Neural progenitor cell (in vitro differentiated cells): ENCODE measurements at regions not wholly inside any gene's neighbourhood (a gene's known extent, or its start where the extent isn't known, plus 50 kb on each side); places are given as distances from the start of the nearest gene placed in this dataset.

ENCODE experiments used
- DNase-seq: peaks from one replicate; pipeline ENCODE4 v3.0.0-alpha.2; 2016; ENCODE audit warnings: low spot score
- H2AFZ ChIP-seq: fragments of 200-600 bp; sonication (generic); replicated peaks from 2 replicates; pipeline ENCODE4 v1.6.1; 2016; ENCODE audit warnings: antibody characterized with exemption
- H3F3A ChIP-seq: fragments of 200-600 bp; sonication (generic); 2 replicates; pipeline ENCODE4 v1.6.1; 2016; ENCODE audit warnings: antibody characterized with exemption, low read depth
- H3K27ac ChIP-seq: fragments of 200-600 bp; sonication (generic); 2 replicates; pipeline ENCODE4 v1.5.1; 2016; ENCODE audit warnings: mild to moderate bottlenecking
- H3K27me3 ChIP-seq: fragments of 200-600 bp; sonication (generic); 2 replicates; pipeline ENCODE4 v1.6.1; 2016; ENCODE audit warnings: mild to moderate bottlenecking, moderate library complexity
- H3K36me3 ChIP-seq: fragments of 200-600 bp; sonication (generic); 2 replicates; pipeline ENCODE4 v1.5.1; 2016
- H3K4me1 ChIP-seq: fragments of 200-600 bp; sonication (generic); 2 replicates; pipeline ENCODE4 v1.6.1; 2016; ENCODE audit warnings: mixed run types
- H3K4me2 ChIP-seq: fragments of 200-600 bp; sonication (generic); 2 replicates; pipeline ENCODE4 v1.6.1; 2016
- H3K4me3 ChIP-seq: fragments of 200-600 bp; sonication (generic); 2 replicates; pipeline ENCODE4 v1.5.1; 2016
- H3K79me2 ChIP-seq: fragments of 200-600 bp; sonication (generic); 2 replicates; pipeline ENCODE4 v1.6.1; 2016; ENCODE audit warnings: low read depth
- H3K9ac ChIP-seq: fragments of 200-600 bp; sonication (generic); 2 replicates; pipeline ENCODE4 v1.6.1; 2016
- H3K9me3 ChIP-seq: fragments of 200-600 bp; sonication (generic); 2 replicates; pipeline ENCODE4 v1.5.1; 2016; ENCODE audit warnings: low read depth
- H4K20me1 ChIP-seq: fragments of 200-600 bp; sonication (generic); 2 replicates; pipeline ENCODE4 v1.6.1; 2016; ENCODE audit warnings: low read depth
- H3K27ac Mint-ChIP-seq: 3 replicates; pipeline ENCODE4 v1.8.0; 2021; ENCODE audit warnings: mixed read lengths
- H3K27me3 Mint-ChIP-seq: 2 replicates; pipeline ENCODE4 v1.8.0; 2022; ENCODE audit warnings: low read depth, mild to moderate bottlenecking, inconsistent platforms, moderate library complexity, mixed read lengths; ENCODE audit not compliant: insufficient read depth
- H3K36me3 Mint-ChIP-seq: 3 replicates; pipeline ENCODE4 v1.8.0; 2021; ENCODE audit warnings: mixed read lengths
- H3K4me1 Mint-ChIP-seq: 3 replicates; pipeline ENCODE4 v1.8.0; 2021; ENCODE audit warnings: mixed read lengths
- H3K4me3 Mint-ChIP-seq: 3 replicates; pipeline ENCODE4 v1.8.0; 2021; ENCODE audit warnings: mild to moderate bottlenecking, moderate library complexity, mixed read lengths
- H3K9me3 Mint-ChIP-seq: 3 replicates; pipeline ENCODE4 v1.8.0; 2020; ENCODE audit warnings: mixed read lengths
- EZH2 ChIP-seq: fragments of 200-600 bp; sonication (generic); IDR thresholded peaks from 2 replicates; pipeline ENCODE4 v1.6.1; 2017; ENCODE audit warnings: antibody characterized with exemption, mild to moderate bottlenecking, moderate library complexity
- EZH2phosphoT487 ChIP-seq: fragments of 200-600 bp; sonication (generic); IDR thresholded peaks from 2 replicates; pipeline ENCODE4 v1.6.1; 2017; ENCODE audit warnings: antibody characterized with exemption
- TF ChIP-seq, protein P1 (sequence below): fragments of 200-600 bp; sonication (generic); IDR thresholded peaks from 2 replicates; pipeline ENCODE4 v1.5.1; 2017; ENCODE audit warnings: antibody characterized with exemption, mild to moderate bottlenecking

DNA sequence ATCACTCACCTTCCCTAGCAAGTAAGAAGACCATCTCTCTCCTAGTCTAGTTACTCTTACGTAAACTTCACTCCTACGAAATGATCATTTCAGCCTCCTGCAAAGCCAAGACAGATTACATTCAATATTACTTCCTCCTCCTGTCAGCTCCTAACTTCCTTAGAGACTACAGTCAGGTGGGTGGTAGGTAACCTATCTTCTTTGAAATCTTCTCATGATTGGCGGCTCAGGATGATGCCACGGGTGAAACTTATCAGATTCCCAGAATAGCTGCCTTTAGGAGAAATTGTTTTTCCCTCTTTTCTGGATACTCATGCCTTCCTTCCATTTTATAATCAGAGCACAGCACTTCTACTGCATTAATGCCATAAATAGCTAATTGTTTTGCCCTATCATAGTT lies 744.8 kb upstream of the HS3ST1 start:
- Histone ChIP-seq H3K9ac (no peak overlapping the region), H3K9me3 (no peaks in the 10 kb centered on the region), H3K36me3 (no peaks in the 10 kb centered on the region), H3K4me3 (no peak overlapping the region), H3F3A (no peaks in the 10 kb centered on the region), H3K4me2 (no peak overlapping the region), H3K4me1 (no peaks in the 10 kb centered on the region), H4K20me1 (no peaks in the 10 kb centered on the region), H3K27me3 (no peaks in the 10 kb centered on the region), H3K27ac (no peak overlapping the region), H2AFZ (no peak overlapping the region), H3K79me2 (no peaks in the 10 kb centered on the region)
- no peaks in the 10 kb centered on the region for H3K9me3 Mint-ChIP-seq
- no peak for DNase-seq
- H3K4me1 Mint-ChIP-seq: no peaks in the 10 kb centered on the region
- H3K27ac Mint-ChIP-seq: no peak overlapping the region
- TF ChIP-seq, protein P1, sequence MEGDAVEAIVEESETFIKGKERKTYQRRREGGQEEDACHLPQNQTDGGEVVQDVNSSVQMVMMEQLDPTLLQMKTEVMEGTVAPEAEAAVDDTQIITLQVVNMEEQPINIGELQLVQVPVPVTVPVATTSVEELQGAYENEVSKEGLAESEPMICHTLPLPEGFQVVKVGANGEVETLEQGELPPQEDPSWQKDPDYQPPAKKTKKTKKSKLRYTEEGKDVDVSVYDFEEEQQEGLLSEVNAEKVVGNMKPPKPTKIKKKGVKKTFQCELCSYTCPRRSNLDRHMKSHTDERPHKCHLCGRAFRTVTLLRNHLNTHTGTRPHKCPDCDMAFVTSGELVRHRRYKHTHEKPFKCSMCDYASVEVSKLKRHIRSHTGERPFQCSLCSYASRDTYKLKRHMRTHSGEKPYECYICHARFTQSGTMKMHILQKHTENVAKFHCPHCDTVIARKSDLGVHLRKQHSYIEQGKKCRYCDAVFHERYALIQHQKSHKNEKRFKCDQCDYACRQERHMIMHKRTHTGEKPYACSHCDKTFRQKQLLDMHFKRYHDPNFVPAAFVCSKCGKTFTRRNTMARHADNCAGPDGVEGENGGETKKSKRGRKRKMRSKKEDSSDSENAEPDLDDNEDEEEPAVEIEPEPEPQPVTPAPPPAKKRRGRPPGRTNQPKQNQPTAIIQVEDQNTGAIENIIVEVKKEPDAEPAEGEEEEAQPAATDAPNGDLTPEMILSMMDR: no peak
- TF ChIP-seq EZH2phosphoT487: no peak
- H3K27me3 Mint-ChIP-seq: peaks cover 2% of the 10 kb centered on the region
- H3K36me3 Mint-ChIP-seq: no peaks in the 10 kb centered on the region
- H3K4me3 Mint-ChIP-seq: no peak overlapping the region

DNA sequence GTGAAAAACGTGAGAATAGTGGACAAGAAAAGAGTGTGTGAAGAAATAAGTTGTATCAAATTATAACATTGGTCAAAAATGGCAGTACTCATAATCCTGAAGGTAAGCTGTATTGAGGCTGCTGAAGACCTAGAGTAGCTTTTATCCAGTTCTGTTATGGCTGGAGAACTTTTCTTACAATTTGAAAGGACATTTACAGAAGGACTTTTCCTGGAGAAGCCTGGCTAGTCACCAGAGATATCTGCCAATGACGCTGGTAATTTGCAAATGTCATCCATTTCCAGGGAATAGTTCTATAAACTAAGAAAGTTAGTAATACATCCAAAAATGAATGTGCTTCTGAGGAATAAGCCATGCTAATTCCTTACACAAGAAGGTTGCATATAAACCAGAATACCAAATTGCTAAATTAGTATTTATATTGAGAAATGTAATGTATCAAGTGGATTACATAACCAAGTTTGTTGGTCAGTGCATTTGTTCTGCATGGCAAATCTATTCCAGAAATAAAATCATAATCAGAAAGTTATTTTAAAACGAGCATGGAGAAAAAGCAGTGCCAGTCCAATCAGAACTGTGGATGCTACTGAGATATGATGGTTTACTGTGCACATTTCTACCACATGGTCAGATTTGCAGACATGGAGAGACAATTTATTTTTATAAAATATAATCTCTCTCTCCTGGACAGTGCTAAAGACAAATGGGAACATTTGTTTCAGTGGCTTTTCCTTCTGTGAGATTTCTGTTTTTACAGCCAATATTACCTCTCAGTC lies 743.7 kb upstream of the HS3ST1 start:
- peaks cover under 1% of the 10 kb centered on the region for H3K27me3 Mint-ChIP-seq

DNA sequence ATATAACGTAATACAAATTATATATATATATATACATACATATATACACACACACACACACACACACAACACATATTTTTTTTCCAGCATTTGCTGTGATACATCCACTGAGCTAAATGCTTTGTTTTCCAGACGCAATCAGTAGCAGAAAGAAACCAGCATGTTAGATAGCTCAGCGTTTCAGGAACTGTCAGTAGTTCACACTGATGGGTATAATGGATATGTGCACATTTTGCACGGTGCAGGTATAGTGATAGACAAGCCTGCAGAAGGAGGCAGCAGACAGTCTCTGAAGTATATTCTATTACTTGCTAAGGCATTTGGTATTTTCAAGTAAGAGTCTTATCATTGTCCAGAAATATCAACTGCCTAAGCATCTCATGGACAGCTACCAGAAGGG lies 741.6 kb upstream of the HS3ST1 start:
- Histone ChIP-seq H3K27me3 (no peaks in the 10 kb centered on the region), H3F3A (no peaks in the 10 kb centered on the region), H3K4me1 (no peaks in the 10 kb centered on the region), H3K9ac (no peak overlapping the region), H2AFZ (no peak overlapping the region), H3K79me2 (no peaks in the 10 kb centered on the region), H3K4me3 (no peak overlapping the region), H3K9me3 (no peaks in the 10 kb centered on the region), H4K20me1 (no peaks in the 10 kb centered on the region), H3K27ac (no peak overlapping the region), H3K4me2 (no peak overlapping the region), H3K36me3 (no peaks in the 10 kb centered on the region)
- Mint-ChIP-seq H3K4me1 (no peaks in the 10 kb centered on the region), H3K27ac (no peak overlapping the region), H3K27me3 (no peaks in the 10 kb centered on the region), H3K4me3 (no peak overlapping the region), H3K36me3 (no peaks in the 10 kb centered on the region), H3K9me3 (no peaks in the 10 kb centered on the region)
- TF ChIP-seq, protein P1: no peak
- TF ChIP-seq EZH2phosphoT487 (no peak), EZH2 (no peak)
- no peak for DNase-seq

More for the DNA sequence above, 743.7 kb upstream of the HS3ST1 start:
- H3K4me2 ChIP-seq: no peak overlapping the region
- TF ChIP-seq, protein P1: no peak
- TF ChIP-seq EZH2phosphoT487 (no peak), EZH2 (no peak)
- H3K4me3 ChIP-seq: no peak overlapping the region
- no peaks in the 10 kb centered on the region for H3K36me3 ChIP-seq
- H4K20me1 ChIP-seq: no peaks in the 10 kb centered on the region
- H3K79me2 ChIP-seq: no peaks in the 10 kb centered on the region
- no peak overlapping the region for H2AFZ ChIP-seq
- no peaks in the 10 kb centered on the region for H3K4me1 Mint-ChIP-seq
- no peaks in the 10 kb centered on the region for H3K36me3 Mint-ChIP-seq
- H3K27ac Mint-ChIP-seq: no peak overlapping the region
- no peak overlapping the region for H3K4me3 Mint-ChIP-seq
- H3F3A ChIP-seq: no peaks in the 10 kb centered on the region
- H3K27ac ChIP-seq: no peak overlapping the region
- H3K9me3 Mint-ChIP-seq: no peaks in the 10 kb centered on the region
- no peaks in the 10 kb centered on the region for H3K9me3 ChIP-seq
- DNase-seq: no peak
- no peaks in the 10 kb centered on the region for H3K27me3 ChIP-seq
- no peak overlapping the region for H3K9ac ChIP-seq
- H3K4me1 ChIP-seq: no peaks in the 10 kb centered on the region
